ENCODE measurements at regions not wholly inside any gene's neighbourhood (a gene's known extent, or its start where the extent isn't known, plus 50 kb on each side); places are given as distances from the start of the nearest gene placed in this dataset.

DNA sequence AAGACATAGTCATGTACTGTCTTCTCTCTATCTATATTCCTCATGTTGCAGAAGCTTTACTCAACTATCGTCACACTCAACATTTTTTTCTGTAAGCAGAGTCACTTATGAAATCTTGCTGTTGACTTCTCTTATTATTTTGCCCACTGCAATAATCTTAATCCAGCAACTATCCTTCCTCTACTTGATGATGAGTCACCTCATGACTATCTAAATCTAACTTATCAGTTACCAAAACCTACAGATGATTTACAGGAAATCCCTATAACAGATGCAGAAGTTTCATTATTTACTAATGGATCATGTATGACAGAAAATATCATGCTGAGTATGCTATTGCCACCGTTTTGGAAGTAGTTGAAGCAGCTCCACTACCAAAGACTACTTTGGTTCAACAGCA lies 378.9 kb downstream of the DUSP10 start:
- H3K9me3 ChIP-seq (ENCODE audit: insufficient read depth, low read depth, low read length): no peaks in the 10 kb centered on the region
- no peak overlapping the region for H3K4ac ChIP-seq (ENCODE audit: low read depth, low read length)
- H3K79me2 ChIP-seq (ENCODE audit: control insufficient read depth, insufficient read depth, low read length, poor library complexity): no peaks in the 10 kb centered on the region
- no peak overlapping the region for H4K12ac ChIP-seq (ENCODE audit: low read depth, low read length)
- no peak overlapping the region for H3K4me3 ChIP-seq (ENCODE audit: low read depth, low read length)
- no peak overlapping the region for H3K18ac ChIP-seq (ENCODE audit: low read length)
- no peak overlapping the region for H3K4me2 ChIP-seq (ENCODE audit: low read length)
- no peak overlapping the region for H2AK5ac ChIP-seq (ENCODE audit: low read length)
- no peak overlapping the region for H2AFZ ChIP-seq (ENCODE audit: insufficient read depth, low read length, poor library complexity)
- H4K8ac ChIP-seq (ENCODE audit: low read depth, low read length): no peak overlapping the region
- H3K79me1 ChIP-seq (ENCODE audit: low read length): no peaks in the 10 kb centered on the region
- H3K27me3 ChIP-seq (ENCODE audit: insufficient read depth, low read length): no peaks in the 10 kb centered on the region
- no peak overlapping the region for H2BK5ac ChIP-seq (ENCODE audit: low read depth, low read length, poor library complexity)
- no peak overlapping the region for H4K91ac ChIP-seq (ENCODE audit: low read depth, low read length)
- no peak for DNase-seq
- no peak overlapping the region for H2BK120ac ChIP-seq (ENCODE audit: insufficient read depth, low read length, poor library complexity)
- H3K14ac ChIP-seq (ENCODE audit: low read length): no peak overlapping the region
- no peaks in the 10 kb centered on the region for H3K4me1 ChIP-seq (ENCODE audit: control insufficient read depth in 1 of 2, insufficient read depth in 2 of 2, low read length in 2 of 2)
- WGBS (ENCODE audit: extremely low coverage, insufficient coverage, insufficient read length): no CpG with 5 or more reads among the region's 2 CpGs
- no peak overlapping the region for H2BK12ac ChIP-seq (ENCODE audit: low read length)
- H3K27ac ChIP-seq (ENCODE audit: low read depth, low read length): no peak overlapping the region
- H3K9ac ChIP-seq (ENCODE audit: low read length): no peak overlapping the region
- no peaks in the 10 kb centered on the region for H3K36me3 ChIP-seq (ENCODE audit: control insufficient read depth in 1 of 2, insufficient read depth in 2 of 2, low read length in 2 of 2)
- H3K23ac ChIP-seq (ENCODE audit: low read length): no peak overlapping the region

DNA sequence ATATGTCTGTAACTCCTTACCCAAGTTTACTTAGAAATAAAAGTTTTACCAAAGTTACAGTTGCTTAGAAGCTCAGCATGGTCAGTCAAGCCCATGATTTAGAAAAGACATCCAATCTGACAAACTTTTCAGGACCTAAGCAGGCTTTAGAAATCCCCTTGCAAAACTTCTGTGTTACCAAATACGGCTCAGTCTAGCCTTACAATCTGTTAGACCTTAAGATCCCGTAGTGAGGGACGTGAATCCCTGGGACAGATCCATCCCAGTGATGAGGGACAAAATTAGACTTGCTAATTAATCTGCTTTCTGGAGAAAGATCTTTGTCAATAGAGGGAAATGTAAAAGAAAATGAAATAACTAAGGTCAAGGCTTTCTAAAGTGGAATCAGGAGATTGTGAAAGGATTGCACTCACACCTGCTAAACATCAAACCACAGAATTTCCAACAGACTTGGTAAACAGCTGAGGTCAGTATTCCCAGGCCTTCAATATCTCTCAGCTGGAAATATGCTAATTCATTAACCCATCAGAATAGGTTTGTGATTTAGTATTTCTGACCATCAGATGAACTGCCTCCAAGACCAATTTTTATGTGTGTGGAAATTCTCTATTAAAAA lies 375.3 kb downstream of the DUSP10 start:
- no peak for DNase-seq
- Histone ChIP-seq H3K14ac (ENCODE audit: low read length) (no peak overlapping the region), H2AFZ (ENCODE audit: insufficient read depth, low read length, poor library complexity) (no peak overlapping the region), H2BK120ac (ENCODE audit: insufficient read depth, low read length, poor library complexity) (no peak overlapping the region), H3K9ac (ENCODE audit: low read length) (no peak overlapping the region), H3K9me3 (ENCODE audit: insufficient read depth, low read depth, low read length) (no peaks in the 10 kb centered on the region), H3K79me2 (ENCODE audit: control insufficient read depth, insufficient read depth, low read length, poor library complexity) (no peaks in the 10 kb centered on the region), H3K23ac (ENCODE audit: low read length) (no peak overlapping the region), H3K27ac (ENCODE audit: low read depth, low read length) (no peak overlapping the region), H2AK5ac (ENCODE audit: low read length) (no peak overlapping the region), H4K8ac (ENCODE audit: low read depth, low read length) (no peak overlapping the region), H3K79me1 (ENCODE audit: low read length) (no peaks in the 10 kb centered on the region), H3K18ac (ENCODE audit: low read length) (no peak overlapping the region), H3K27me3 (ENCODE audit: insufficient read depth, low read length) (no peaks in the 10 kb centered on the region), H3K4me3 (ENCODE audit: low read depth, low read length) (no peak overlapping the region), H3K4me1 (ENCODE audit: control insufficient read depth in 1 of 2, insufficient read depth in 2 of 2, low read length in 2 of 2) (peaks cover under 1 to 2% of the 10 kb centered on the region in 2 experiments), H4K91ac (ENCODE audit: low read depth, low read length) (no peak overlapping the region), H3K36me3 (ENCODE audit: control insufficient read depth in 1 of 2, insufficient read depth in 2 of 2, low read length in 2 of 2) (no peaks in the 10 kb centered on the region), H4K12ac (ENCODE audit: low read depth, low read length) (no peak overlapping the region), H2BK12ac (ENCODE audit: low read length) (no peak overlapping the region), H3K4me2 (ENCODE audit: low read length) (no peak overlapping the region), H3K4ac (ENCODE audit: low read depth, low read length) (no peak overlapping the region), H2BK5ac (ENCODE audit: low read depth, low read length, poor library complexity) (no peak overlapping the region)
- whole genome bisulfite sequencing (ENCODE audit: extremely low coverage, insufficient coverage, insufficient read length): no CpG with 5 or more reads among the region's 3 CpGs

DNA sequence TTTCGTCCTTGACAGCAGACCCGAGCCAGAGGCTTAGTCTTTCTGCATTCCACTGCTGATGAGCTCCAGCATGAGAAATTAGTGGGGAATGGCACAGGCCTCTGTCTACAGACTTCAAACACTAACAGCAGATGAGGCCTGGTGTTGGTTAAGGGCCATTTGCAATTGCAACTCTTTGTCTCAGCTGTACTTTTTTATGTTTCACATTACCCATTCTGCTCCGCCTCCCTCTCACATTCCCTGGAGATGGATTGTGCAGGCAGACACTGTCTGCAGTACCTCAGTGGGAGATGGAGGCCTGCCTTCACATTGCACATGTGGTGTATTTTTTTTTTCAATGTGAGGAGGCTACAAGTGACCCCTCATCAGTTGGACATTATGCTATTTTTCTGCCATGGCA lies 370.2 kb downstream of the DUSP10 start:
- Histone ChIP-seq H3K9ac (ENCODE audit: low read length) (no peak overlapping the region), H2BK12ac (ENCODE audit: low read length) (no peak overlapping the region), H3K9me3 (ENCODE audit: insufficient read depth, low read depth, low read length) (no peaks in the 10 kb centered on the region), H3K27me3 (ENCODE audit: insufficient read depth, low read length) (no peaks in the 10 kb centered on the region), H2BK120ac (ENCODE audit: insufficient read depth, low read length, poor library complexity) (no peak overlapping the region), H3K36me3 (ENCODE audit: control insufficient read depth in 1 of 2, insufficient read depth in 2 of 2, low read length in 2 of 2) (no peaks in the 10 kb centered on the region), H2BK5ac (ENCODE audit: low read depth, low read length, poor library complexity) (no peak overlapping the region), H3K18ac (ENCODE audit: low read length) (no peak overlapping the region), H3K4me2 (ENCODE audit: low read length) (no peak overlapping the region), H2AK5ac (ENCODE audit: low read length) (no peak overlapping the region), H4K8ac (ENCODE audit: low read depth, low read length) (no peak overlapping the region), H4K91ac (ENCODE audit: low read depth, low read length) (no peak overlapping the region), H3K4me3 (ENCODE audit: low read depth, low read length) (no peak overlapping the region), H2AFZ (ENCODE audit: insufficient read depth, low read length, poor library complexity) (no peak overlapping the region), H3K27ac (ENCODE audit: low read depth, low read length) (peak overlapping the region; percentile 68), H3K14ac (ENCODE audit: low read length) (no peak overlapping the region), H3K4me1 (ENCODE audit: control insufficient read depth in 1 of 2, insufficient read depth in 2 of 2, low read length in 2 of 2) (peaks cover 7 to 12% of the 10 kb centered on the region in 2 experiments), H3K4ac (ENCODE audit: low read depth, low read length) (no peak overlapping the region), H3K23ac (ENCODE audit: low read length) (no peak overlapping the region), H4K12ac (ENCODE audit: low read depth, low read length) (no peak overlapping the region), H3K79me1 (ENCODE audit: low read length) (peaks cover 10% of the 10 kb centered on the region), H3K79me2 (ENCODE audit: control insufficient read depth, insufficient read depth, low read length, poor library complexity) (no peaks in the 10 kb centered on the region)
- no CpG with 5 or more reads among the region's 3 CpGs for whole genome bisulfite sequencing (ENCODE audit: extremely low coverage, insufficient coverage, insufficient read length)
- DNase-seq: no peak

DNA sequence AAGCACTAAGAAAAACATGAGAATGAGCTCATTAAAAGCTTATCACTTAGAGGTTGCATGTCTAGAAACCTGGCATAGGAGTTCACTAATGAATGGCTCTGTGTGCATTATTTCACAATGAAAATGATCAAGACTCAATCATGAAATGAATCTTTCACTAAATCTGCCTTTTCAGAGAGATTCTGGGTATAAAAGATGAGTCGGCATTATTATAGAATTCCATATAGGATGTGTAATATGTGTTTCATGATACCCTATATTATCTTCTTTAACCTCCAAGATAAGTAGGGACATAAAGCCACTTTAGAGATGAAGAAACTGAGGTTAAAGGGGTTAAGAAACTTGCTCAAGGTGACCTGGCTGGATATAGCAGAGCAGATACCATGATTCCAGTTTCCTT lies 368.1 kb downstream of the DUSP10 start:
- no peak overlapping the region for H3K9ac ChIP-seq (ENCODE audit: low read length)

More for the DNA sequence above, 368.1 kb downstream of the DUSP10 start:
- Histone ChIP-seq H3K4me3 (ENCODE audit: low read depth, low read length) (no peak overlapping the region), H2AK5ac (ENCODE audit: low read length) (no peak overlapping the region), H3K14ac (ENCODE audit: low read length) (no peak overlapping the region), H4K12ac (ENCODE audit: low read depth, low read length) (no peak overlapping the region), H3K79me2 (ENCODE audit: control insufficient read depth, insufficient read depth, low read length, poor library complexity) (no peaks in the 10 kb centered on the region), H2BK5ac (ENCODE audit: low read depth, low read length, poor library complexity) (no peak overlapping the region), H3K79me1 (ENCODE audit: low read length) (peaks cover 10% of the 10 kb centered on the region), H4K91ac (ENCODE audit: low read depth, low read length) (no peak overlapping the region), H4K8ac (ENCODE audit: low read depth, low read length) (no peak overlapping the region), H2AFZ (ENCODE audit: insufficient read depth, low read length, poor library complexity) (no peak overlapping the region), H3K36me3 (ENCODE audit: control insufficient read depth in 1 of 2, insufficient read depth in 2 of 2, low read length in 2 of 2) (no peaks in the 10 kb centered on the region), H2BK12ac (ENCODE audit: low read length) (no peak overlapping the region), H3K27ac (ENCODE audit: low read depth, low read length) (no peak overlapping the region), H3K23ac (ENCODE audit: low read length) (no peak overlapping the region), H3K18ac (ENCODE audit: low read length) (no peak overlapping the region), H3K4me2 (ENCODE audit: low read length) (no peak overlapping the region), H3K27me3 (ENCODE audit: insufficient read depth, low read length) (no peaks in the 10 kb centered on the region), H3K4me1 (ENCODE audit: control insufficient read depth in 1 of 2, insufficient read depth in 2 of 2, low read length in 2 of 2) (peaks cover 7 to 12% of the 10 kb centered on the region in 2 experiments), H3K4ac (ENCODE audit: low read depth, low read length) (no peak overlapping the region), H3K9me3 (ENCODE audit: insufficient read depth, low read depth, low read length) (no peaks in the 10 kb centered on the region), H2BK120ac (ENCODE audit: insufficient read depth, low read length, poor library complexity) (no peak overlapping the region)
- no peak for DNase-seq
- no CpG with 5 or more reads among the region's 1 CpG for WGBS (ENCODE audit: extremely low coverage, insufficient coverage, insufficient read length)

Data from trophoblast cell (in vitro differentiated cells and primary cell).